Activated CD8-positive, alpha-beta memory T cell treated with anti-CD3 and anti-CD28 coated beads, Interleukin-2, amount 50 U/mL, for 24 hours (primary cell): ENCODE measurements at regions not wholly inside any gene's neighbourhood (a gene's known extent, or its start where the extent isn't known, plus 50 kb on each side); places are given as distances from the start of the nearest gene placed in this dataset.

Source experiments
- DNase-seq: peaks from one replicate; pipeline ENCODE4 v3.0.0-alpha.2; 2020; ENCODE audit errors: extremely low read depth

- DNase-seq, result no peak
Observed at GRCh38 chr6:141451511-141452353, 681.0 kb upstream of the GJE1 start.

GRCh38 chr6:141451181-141451510 is 681.6 kb upstream of the GJE1 start:
- no peak for DNase-seq

- DNase-seq, result no peak
Observed at GRCh38 chr6:141445928-141446628, 686.6 kb upstream of the GJE1 start.

- DNase-seq, result no peak
Observed at GRCh38 chr6:141443668-141444289, 688.9 kb upstream of the GJE1 start.

- no peak for DNase-seq
Observed at GRCh38 chr6:141443032-141443431, 689.7 kb upstream of the GJE1 start.

- no peak for DNase-seq
Observed at GRCh38 chr6:141439513-141439912, 693.2 kb upstream of the GJE1 start.

GRCh38 chr6:141437685-141438084 is 695.0 kb upstream of the GJE1 start:
- DNase-seq, result no peak

GRCh38 chr6:141437011-141437410 is 695.7 kb upstream of the GJE1 start:
- no peak for DNase-seq

- DNase-seq, result no peak
Observed at GRCh38 chr6:141426400-141426980, 706.2 kb upstream of the GJE1 start.

GRCh38 chr6:141421378-141421777 is 711.3 kb upstream of the GJE1 start:
- DNase-seq, result no peak

- DNase-seq, result no peak
Observed at GRCh38 chr6:141418076-141418475, 714.6 kb upstream of the GJE1 start.

- DNase-seq, result no peak
Observed at GRCh38 chr6:141415896-141416295, 716.8 kb upstream of the GJE1 start.

GRCh38 chr6:141413196-141413595 is 719.5 kb upstream of the GJE1 start:
- no peak for DNase-seq

GRCh38 chr6:141406761-141407160 is 726.0 kb upstream of the GJE1 start:
- DNase-seq, result no peak

- no peak for DNase-seq
Observed at GRCh38 chr6:141403827-141404226, 728.9 kb upstream of the GJE1 start.

GRCh38 chr6:141403103-141403502 is 729.6 kb upstream of the GJE1 start:
- no peak for DNase-seq

- DNase-seq, result no peak
Observed at GRCh38 chr6:141402489-141402888, 730.2 kb upstream of the GJE1 start.

- DNase-seq, result no peak
Observed at GRCh38 chr6:141401851-141402250, 730.9 kb upstream of the GJE1 start.

- no peak for DNase-seq
Observed at GRCh38 chr6:141401168-141401567, 731.6 kb upstream of the GJE1 start.

GRCh38 chr6:141398949-141399348 is 733.8 kb upstream of the GJE1 start:
- DNase-seq, result no peak

GRCh38 chr6:141395443-141396008 is 737.2 kb upstream of the GJE1 start:
- no peak for DNase-seq

GRCh38 chr6:141394565-141395051 is 738.1 kb upstream of the GJE1 start:
- DNase-seq, result no peak
